ENCODE measurements at regions not wholly inside any gene's neighbourhood (a gene's known extent, or its start where the extent isn't known, plus 50 kb on each side); places are given as distances from the start of the nearest gene placed in this dataset.

GRCh38 chr4:66842026-66842723, 703.1 kb downstream of the CENPC start:
- TF ChIP-seq EZH2 (IDR thresholded peaks at IDR 0.05; ENCODE audit: low read length) (no peak), CTCF (optimal IDR thresholded peaks at IDR 0.05 in 1 of 3, IDR thresholded peaks at IDR 0.05 in 1 of 3, conservative IDR thresholded peaks at IDR 0.05 in 1 of 3; ENCODE audit: extremely low read depth in 1 of 3, insufficient read depth in 2 of 3, low read length in 3 of 3) (no peak)
- H2AFZ ChIP-seq (ENCODE audit: control insufficient read depth, low read length), result no peak overlapping the region
- DNase-seq (ENCODE audit: low read depth, low spot score), result no peak
- dilution Hi-C loops (cut with MboI; ENCODE audit: extremely low pct_ligation_motif_present, low sequenced_read_pairs), result no loop called here
- no peaks in the 10 kb centered on the region for H3K79me2 ChIP-seq (ENCODE audit: control insufficient read depth, insufficient read depth, low read length)
- H3K4me2 ChIP-seq (ENCODE audit: control insufficient read depth, extremely low read depth, insufficient read depth, low read depth, low read length), result no peak overlapping the region
- no peaks in the 10 kb centered on the region for H3K27me3 ChIP-seq (ENCODE audit: control insufficient read depth, extremely low read depth, insufficient read depth, low read length)
- no peak overlapping the region for H3K9ac ChIP-seq (ENCODE audit: control insufficient read depth, extremely low read depth, insufficient read depth, low read length)
- H3K4me3 ChIP-seq (ENCODE audit: control insufficient read depth in 2 of 3, extremely low read depth in 1 of 3, insufficient read depth in 2 of 3, low read depth in 1 of 3, low read length in 3 of 3), result no peak overlapping the region
- no peaks in the 10 kb centered on the region for H4K20me1 ChIP-seq (ENCODE audit: control insufficient read depth, extremely low read depth, insufficient read depth, low read length)
- H3K27ac ChIP-seq (ENCODE audit: control insufficient read depth, insufficient read depth, low read length), result no peak overlapping the region
- no peaks in the 10 kb centered on the region for H3K9me3 ChIP-seq (ENCODE audit: control insufficient read depth, low read depth, low read length)
- no peaks in the 10 kb centered on the region for H3K4me1 ChIP-seq (ENCODE audit: control insufficient read depth, extremely low read depth, insufficient read depth, low read length)
- no peaks in the 10 kb centered on the region for H3K36me3 ChIP-seq (ENCODE audit: control insufficient read depth in 2 of 2, extremely low read depth in 1 of 2, insufficient read depth in 2 of 2, low read length in 2 of 2)
- no peaks in the 10 kb centered on the region for H3K9me1 ChIP-seq (ENCODE audit: control insufficient read depth, extremely low read depth, insufficient read depth, low read length)
- FAIRE-seq, result no peak

GRCh38 chr4:66840178-66840577, 705.1 kb downstream of the CENPC start:
- H2AFZ ChIP-seq (ENCODE audit: control insufficient read depth, low read length), result no peak overlapping the region
- dilution Hi-C loops (cut with MboI; ENCODE audit: extremely low pct_ligation_motif_present, low sequenced_read_pairs), result no loop called here
- H3K9me3 ChIP-seq (ENCODE audit: control insufficient read depth, low read depth, low read length), result no peaks in the 10 kb centered on the region
- H3K4me1 ChIP-seq (ENCODE audit: control insufficient read depth, extremely low read depth, insufficient read depth, low read length), result no peaks in the 10 kb centered on the region
- no peaks in the 10 kb centered on the region for H3K79me2 ChIP-seq (ENCODE audit: control insufficient read depth, insufficient read depth, low read length)
- no peak overlapping the region for H3K9ac ChIP-seq (ENCODE audit: control insufficient read depth, extremely low read depth, insufficient read depth, low read length)
- H3K27me3 ChIP-seq (ENCODE audit: control insufficient read depth, extremely low read depth, insufficient read depth, low read length), result no peaks in the 10 kb centered on the region
- no peak overlapping the region for H3K27ac ChIP-seq (ENCODE audit: control insufficient read depth, insufficient read depth, low read length)
- no peak for DNase-seq (ENCODE audit: low read depth, low spot score)
- H3K4me3 ChIP-seq (ENCODE audit: control insufficient read depth in 2 of 3, extremely low read depth in 1 of 3, insufficient read depth in 2 of 3, low read depth in 1 of 3, low read length in 3 of 3), result no peak overlapping the region
- no peaks in the 10 kb centered on the region for H4K20me1 ChIP-seq (ENCODE audit: control insufficient read depth, extremely low read depth, insufficient read depth, low read length)
- no peak for TF ChIP-seq CTCF (optimal IDR thresholded peaks at IDR 0.05 in 1 of 3, IDR thresholded peaks at IDR 0.05 in 1 of 3, conservative IDR thresholded peaks at IDR 0.05 in 1 of 3; ENCODE audit: extremely low read depth in 1 of 3, insufficient read depth in 2 of 3, low read length in 3 of 3)
- no peak for TF ChIP-seq EZH2 (IDR thresholded peaks at IDR 0.05; ENCODE audit: low read length)
- no peak for FAIRE-seq
- H3K4me2 ChIP-seq (ENCODE audit: control insufficient read depth, extremely low read depth, insufficient read depth, low read depth, low read length), result no peak overlapping the region
- no peaks in the 10 kb centered on the region for H3K36me3 ChIP-seq (ENCODE audit: control insufficient read depth in 2 of 2, extremely low read depth in 1 of 2, insufficient read depth in 2 of 2, low read length in 2 of 2)
- no peaks in the 10 kb centered on the region for H3K9me1 ChIP-seq (ENCODE audit: control insufficient read depth, extremely low read depth, insufficient read depth, low read length)

Data from keratinocyte (primary cell).